Lower leg skin (tissue), 4 donors: ENCODE measurements at regions not wholly inside any gene's neighbourhood (a gene's known extent, or its start where the extent isn't known, plus 50 kb on each side); places are given as distances from the start of the nearest gene placed in this dataset.

Experiments
- DNase-seq, 2 donors: peaks; one replicate each; pipeline ENCODE4 v3.0.0-alpha.2; 2019; ENCODE audit warnings: low spot score in 2 of 2
- H3K4me3 ChIP-seq: fragments of 200-600 bp; sonication (generic); 2 replicates; pipeline ENCODE4 v1.5.1; 2017; ENCODE audit warnings: mild to moderate bottlenecking, low read depth; ENCODE audit not compliant: poor library complexity, severe bottlenecking
- POLR2A ChIP-seq, 2 donors: fragments of 450-650 bp; IDR thresholded peaks; one replicate each; pipeline ENCODE4 v1.6.1; 2016 to 2017; ENCODE audit warnings: antibody characterized with exemption in 2 of 2, mild to moderate bottlenecking in 1 of 2, moderate library complexity in 1 of 2
- WGBS, 2 donors: methylation state at CpG; one replicate each; pipeline ENCODE4 v1.1.5; 2018; 5-methylcytosine and 5-hydroxymethylcytosine counted together
- intact Hi-C: fragments of 100-400 bp; cut with DNase I; formaldehyde crosslinking; loops from one replicate; pipeline ENCODE4 v1.15.0; 2023; ENCODE audit warnings: low total_unique reads
- TF ChIP-seq, protein P1 (sequence below), 3 donors: fragments of 450-650 bp; IDR thresholded peaks; one replicate each; pipeline ENCODE4 v1.5.1; 2016; ENCODE audit warnings: antibody characterized with exemption in 3 of 3, mild to moderate bottlenecking in 3 of 3, moderate library complexity in 2 of 3

DNA sequence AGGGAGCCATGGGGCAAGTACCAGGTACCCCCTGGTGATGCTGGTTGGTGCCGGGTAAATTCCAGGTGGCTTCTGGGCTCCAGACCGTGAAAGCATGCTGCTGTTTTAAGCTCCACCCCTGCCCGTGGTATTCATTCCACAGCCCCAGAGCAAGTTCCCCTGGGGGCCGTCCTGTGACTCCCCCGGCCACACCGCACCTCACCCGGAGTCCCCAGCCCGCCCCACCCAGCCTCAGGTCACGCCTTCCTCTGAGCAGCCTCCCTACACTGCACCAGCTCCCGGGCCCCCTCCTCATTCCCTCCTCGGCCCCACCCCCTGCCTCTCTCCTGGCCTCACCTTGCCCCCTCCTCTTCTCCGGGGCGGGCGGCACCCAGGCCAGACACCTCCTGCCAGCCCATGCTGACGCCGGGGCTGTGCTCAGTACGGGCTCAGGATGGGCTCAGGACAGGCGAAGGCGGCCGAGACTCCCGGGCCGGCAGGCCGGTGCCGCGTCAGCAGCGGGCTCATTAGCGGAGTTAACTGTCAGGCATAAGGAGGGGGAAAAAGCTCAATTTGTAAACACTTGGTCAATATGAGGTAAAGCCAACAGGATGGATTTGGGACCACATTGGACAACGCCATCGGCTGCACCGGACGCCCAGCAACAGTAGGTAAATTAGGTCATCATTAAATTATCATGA lies 127.4 kb downstream of the FAM53A start:
- 15% methylated on average over 22 to 23 of the region's 31 CpGs for WGBS, 2 donors
- H3K4me3 ChIP-seq: no peak overlapping the region
- DNase-seq: no peak
- TF ChIP-seq, protein P1, sequence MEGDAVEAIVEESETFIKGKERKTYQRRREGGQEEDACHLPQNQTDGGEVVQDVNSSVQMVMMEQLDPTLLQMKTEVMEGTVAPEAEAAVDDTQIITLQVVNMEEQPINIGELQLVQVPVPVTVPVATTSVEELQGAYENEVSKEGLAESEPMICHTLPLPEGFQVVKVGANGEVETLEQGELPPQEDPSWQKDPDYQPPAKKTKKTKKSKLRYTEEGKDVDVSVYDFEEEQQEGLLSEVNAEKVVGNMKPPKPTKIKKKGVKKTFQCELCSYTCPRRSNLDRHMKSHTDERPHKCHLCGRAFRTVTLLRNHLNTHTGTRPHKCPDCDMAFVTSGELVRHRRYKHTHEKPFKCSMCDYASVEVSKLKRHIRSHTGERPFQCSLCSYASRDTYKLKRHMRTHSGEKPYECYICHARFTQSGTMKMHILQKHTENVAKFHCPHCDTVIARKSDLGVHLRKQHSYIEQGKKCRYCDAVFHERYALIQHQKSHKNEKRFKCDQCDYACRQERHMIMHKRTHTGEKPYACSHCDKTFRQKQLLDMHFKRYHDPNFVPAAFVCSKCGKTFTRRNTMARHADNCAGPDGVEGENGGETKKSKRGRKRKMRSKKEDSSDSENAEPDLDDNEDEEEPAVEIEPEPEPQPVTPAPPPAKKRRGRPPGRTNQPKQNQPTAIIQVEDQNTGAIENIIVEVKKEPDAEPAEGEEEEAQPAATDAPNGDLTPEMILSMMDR (IDR thresholded peaks at IDR 0.05): no peak
- no peak for TF ChIP-seq POLR2A (IDR thresholded peaks at IDR 0.05)
- intact Hi-C loops: no loop called here

DNA sequence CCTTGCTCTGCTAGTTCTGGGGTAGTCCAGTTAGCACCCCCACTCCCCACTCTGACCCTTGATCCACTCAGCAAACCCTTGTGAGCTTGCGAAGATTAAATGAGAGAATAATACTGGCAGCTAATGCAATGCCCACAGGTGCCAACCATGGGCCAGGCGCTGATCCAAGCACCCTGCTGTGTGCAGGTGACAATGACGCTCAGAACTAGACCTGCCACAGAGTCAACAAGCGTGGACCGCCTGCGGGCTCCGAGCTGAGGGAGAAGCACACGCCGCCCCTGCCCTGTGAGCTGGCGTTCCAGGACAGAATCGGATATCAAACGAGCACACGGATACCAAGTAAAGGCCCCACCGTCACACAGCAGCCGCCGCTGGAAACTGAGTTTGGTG lies 129.2 kb downstream of the FAM53A start:
- no peak for TF ChIP-seq POLR2A (IDR thresholded peaks at IDR 0.05)
- TF ChIP-seq, protein P1 (IDR thresholded peaks at IDR 0.05): no peak
- no peak overlapping the region for H3K4me3 ChIP-seq
- intact Hi-C loops: no loop called here
- WGBS, 2 donors: 53 to 61% methylated on average over 4 to 16 of the region's 16 CpGs
- DNase-seq: no peak

DNA sequence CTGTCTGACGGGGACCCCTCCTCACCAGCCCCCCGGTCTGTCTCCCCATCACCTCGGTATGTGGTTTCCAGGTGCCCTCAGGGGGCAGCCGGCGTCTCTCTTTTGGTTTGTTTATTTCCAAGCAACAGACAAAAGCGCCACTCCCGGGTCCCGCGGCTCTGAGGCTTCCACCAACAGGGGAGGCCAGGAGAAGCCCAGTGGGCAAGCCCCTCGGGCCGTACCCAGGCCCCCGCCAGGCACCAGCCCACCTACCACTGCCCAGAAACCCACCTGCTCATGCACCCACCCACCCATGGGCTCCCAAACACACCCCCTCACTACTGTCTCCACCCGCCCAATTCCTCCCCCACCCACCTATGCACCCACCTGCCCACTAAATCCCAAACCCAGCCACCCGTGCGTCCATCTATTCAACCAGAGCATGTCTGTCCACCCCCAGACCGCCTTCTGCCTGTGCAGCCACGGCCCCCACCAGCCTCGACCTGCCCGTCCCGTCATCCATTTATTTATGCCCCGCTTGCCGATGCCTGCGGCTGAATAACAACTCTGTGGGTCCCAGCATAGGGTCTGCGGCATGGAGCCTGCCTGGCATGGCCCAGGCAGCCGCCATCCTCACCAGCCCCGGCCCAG lies 129.8 kb downstream of the FAM53A start:
- H3K4me3 ChIP-seq: no peak overlapping the region
- DNase-seq: no peak
- 46 to 55% methylated on average over 26 of the region's 26 CpGs for WGBS, 2 donors
- intact Hi-C loops: no loop called here
- no peak for TF ChIP-seq POLR2A (IDR thresholded peaks at IDR 0.05)
- TF ChIP-seq, protein P1 (IDR thresholded peaks at IDR 0.05): no peak

DNA sequence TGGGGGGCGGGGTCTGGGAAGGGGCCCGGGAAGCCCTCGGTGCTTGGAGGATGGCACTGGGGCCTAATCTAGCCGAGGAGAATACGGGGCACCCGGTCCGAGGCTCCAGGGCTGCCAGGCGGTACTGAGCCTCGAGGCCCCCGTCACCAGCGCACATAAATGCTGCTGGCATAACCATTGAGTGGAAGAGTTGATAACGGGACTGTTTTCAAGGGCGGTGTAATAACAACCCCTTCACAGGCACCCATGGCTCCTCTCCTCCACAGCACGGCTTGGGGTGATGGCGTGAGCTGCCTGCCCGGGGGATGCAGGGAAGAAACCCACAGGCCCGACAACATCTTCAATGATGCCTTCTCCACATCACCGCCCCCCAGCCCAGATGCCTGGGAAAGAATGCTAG lies 130.7 kb downstream of the FAM53A start:
- 72 to 79% methylated on average over 18 of the region's 18 CpGs for WGBS, 2 donors
- TF ChIP-seq, protein P1 (IDR thresholded peaks at IDR 0.05): no peak
- H3K4me3 ChIP-seq: no peak overlapping the region
- DNase-seq: no peak
- intact Hi-C loops: no loop called here

DNA sequence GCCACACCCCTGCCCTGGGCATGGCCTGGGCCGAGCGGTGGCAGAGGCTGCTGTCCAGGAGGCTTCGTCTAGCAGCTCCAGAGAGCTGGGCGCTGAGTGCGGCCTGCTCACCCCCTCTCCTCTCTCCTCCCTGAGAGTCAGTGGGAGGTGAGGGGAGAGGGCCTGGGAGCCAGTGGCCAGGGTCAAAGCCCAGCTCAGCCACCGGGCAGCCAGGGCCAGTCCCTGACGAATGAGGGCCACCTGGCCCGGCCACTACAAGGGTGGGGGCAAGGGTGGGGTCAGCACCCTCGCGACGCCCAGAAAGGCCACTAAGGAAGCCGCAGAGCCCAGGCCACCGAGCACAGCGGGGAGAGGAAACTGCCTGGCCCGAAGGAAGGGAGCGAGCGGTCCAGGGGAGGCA lies 131.7 kb downstream of the FAM53A start:
- H3K4me3 ChIP-seq: no peak overlapping the region
- TF ChIP-seq, protein P1 (IDR thresholded peaks at IDR 0.05): no peak
- TF ChIP-seq POLR2A (IDR thresholded peaks at IDR 0.05): no peak
- no peak for DNase-seq
- intact Hi-C loops: no loop called here
- 72 to 75% methylated on average over 15 to 17 of the region's 17 CpGs for WGBS, 2 donors

DNA sequence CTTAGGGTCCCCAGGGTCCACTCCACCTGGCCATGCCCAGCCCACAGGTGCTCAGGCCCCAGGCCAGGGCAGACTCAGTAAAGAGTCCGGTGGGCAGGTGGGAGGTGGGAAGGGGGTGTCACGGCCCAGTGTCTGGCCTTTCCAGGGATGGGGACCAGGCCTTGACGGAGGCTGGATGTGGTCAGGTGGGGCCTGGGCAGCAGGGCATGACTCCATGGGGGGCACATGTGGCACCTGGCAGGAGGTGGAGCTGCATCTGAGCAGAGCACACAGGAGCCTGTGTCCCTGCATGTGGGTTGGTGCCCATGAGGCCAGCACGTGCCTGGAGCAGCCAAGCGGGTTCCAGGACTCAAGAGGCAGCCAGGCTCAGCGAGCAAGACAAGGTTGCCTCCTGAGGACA lies 132.9 kb downstream of the FAM53A start:
- DNase-seq: no peak
- 83 to 94% methylated on average over 5 to 6 of the region's 6 CpGs for WGBS, 2 donors
- no peak overlapping the region for H3K4me3 ChIP-seq
- intact Hi-C loops: no loop called here
- TF ChIP-seq, protein P1 (IDR thresholded peaks at IDR 0.05): no peak
- TF ChIP-seq POLR2A (IDR thresholded peaks at IDR 0.05): no peak
